ENCODE measurements at regions not wholly inside any gene's neighbourhood (a gene's known extent, or its start where the extent isn't known, plus 50 kb on each side); places are given as distances from the start of the nearest gene placed in this dataset.

DNA sequence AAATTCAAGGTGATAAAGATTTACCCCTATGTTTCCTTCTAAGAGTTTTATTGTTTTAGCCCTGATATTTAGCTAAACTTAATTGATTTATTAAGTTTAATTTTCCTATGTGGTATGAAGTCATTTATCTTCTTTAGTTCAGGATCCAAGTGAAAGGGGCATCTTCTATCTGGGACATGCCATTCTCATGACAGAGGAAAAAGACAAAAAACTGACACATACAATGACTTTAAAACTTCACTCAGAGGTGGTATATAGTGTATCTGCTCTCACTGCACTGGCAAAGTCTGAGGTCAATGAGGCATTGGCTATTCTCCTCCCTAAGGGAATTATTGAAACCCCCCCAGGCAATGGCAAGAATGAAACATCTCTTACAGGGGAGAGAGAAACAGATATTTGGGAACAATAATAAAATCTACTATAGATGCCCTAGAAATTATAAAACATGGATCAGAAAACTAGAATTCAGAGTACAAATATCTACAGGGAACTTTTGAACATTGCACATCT lies 237.4 kb downstream of the MYCN start:
- no peaks in the 10 kb centered on the region for H3K27me3 ChIP-seq (replicated peaks in 1 of 7)
- H3K4me1 ChIP-seq = peaks cover 0 to 3% (median 0%) of the 10 kb centered on the region in 6 donors
- TF ChIP-seq POLR2A (IDR thresholded peaks at IDR 0.05) = no peak
- TF ChIP-seq, protein P1, sequence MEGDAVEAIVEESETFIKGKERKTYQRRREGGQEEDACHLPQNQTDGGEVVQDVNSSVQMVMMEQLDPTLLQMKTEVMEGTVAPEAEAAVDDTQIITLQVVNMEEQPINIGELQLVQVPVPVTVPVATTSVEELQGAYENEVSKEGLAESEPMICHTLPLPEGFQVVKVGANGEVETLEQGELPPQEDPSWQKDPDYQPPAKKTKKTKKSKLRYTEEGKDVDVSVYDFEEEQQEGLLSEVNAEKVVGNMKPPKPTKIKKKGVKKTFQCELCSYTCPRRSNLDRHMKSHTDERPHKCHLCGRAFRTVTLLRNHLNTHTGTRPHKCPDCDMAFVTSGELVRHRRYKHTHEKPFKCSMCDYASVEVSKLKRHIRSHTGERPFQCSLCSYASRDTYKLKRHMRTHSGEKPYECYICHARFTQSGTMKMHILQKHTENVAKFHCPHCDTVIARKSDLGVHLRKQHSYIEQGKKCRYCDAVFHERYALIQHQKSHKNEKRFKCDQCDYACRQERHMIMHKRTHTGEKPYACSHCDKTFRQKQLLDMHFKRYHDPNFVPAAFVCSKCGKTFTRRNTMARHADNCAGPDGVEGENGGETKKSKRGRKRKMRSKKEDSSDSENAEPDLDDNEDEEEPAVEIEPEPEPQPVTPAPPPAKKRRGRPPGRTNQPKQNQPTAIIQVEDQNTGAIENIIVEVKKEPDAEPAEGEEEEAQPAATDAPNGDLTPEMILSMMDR (IDR thresholded peaks at IDR 0.05 in 8 of 11, conservative IDR thresholded peaks at IDR 0.05 in 3 of 11) = no peak
- no peak for TF ChIP-seq POLR2AphosphoS5 (IDR thresholded peaks at IDR 0.05)
- intact Hi-C loops (cut with DNase I; ENCODE audit: low total_unique reads) = no loop called here
- no peaks in the 10 kb centered on the region for H3K36me3 ChIP-seq
- no peak for DNase-seq
- no peak overlapping the region for H3K27ac ChIP-seq
- H3K4me3 ChIP-seq = no peak overlapping the region
- H3K9me3 ChIP-seq = no peaks in the 10 kb centered on the region

DNA sequence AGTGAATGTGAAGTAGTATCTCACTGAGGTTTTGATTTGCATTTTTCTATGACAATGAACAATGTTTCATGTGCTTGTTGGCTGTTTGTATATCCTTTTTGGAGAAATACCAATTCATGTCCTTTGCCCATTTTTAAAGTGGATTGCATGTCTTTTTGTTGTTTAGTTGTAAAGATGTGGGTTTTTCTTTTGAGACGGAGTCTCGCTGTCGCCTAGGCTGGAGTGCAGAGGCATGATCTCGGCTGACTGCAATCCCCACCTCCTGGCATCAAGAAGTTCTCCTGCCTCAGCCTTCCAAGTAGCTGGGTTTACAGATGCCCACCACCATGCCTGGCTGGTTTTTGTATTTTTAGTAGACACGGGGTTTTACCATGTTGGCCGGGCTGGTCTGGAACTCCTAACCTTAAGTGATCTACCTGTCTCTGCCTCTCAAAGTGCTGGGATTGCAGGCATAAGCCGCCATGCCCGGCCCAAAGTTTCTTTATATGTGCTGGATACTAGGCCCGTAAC lies 236.7 kb downstream of the MYCN start:
- TF ChIP-seq POLR2AphosphoS5 (IDR thresholded peaks at IDR 0.05) = no peak
- TF ChIP-seq, protein P1 (IDR thresholded peaks at IDR 0.05 in 8 of 11, conservative IDR thresholded peaks at IDR 0.05 in 3 of 11) = no peak
- no peak for TF ChIP-seq POLR2A (IDR thresholded peaks at IDR 0.05)
- Histone ChIP-seq H3K36me3 (no peaks in the 10 kb centered on the region), H3K9me3 (no peaks in the 10 kb centered on the region), H3K4me1 (peaks cover 0 to 3% (median 0%) of the 10 kb centered on the region in 6 donors), H3K4me3 (no peak overlapping the region), H3K27me3 (replicated peaks in 1 of 7) (no peaks in the 10 kb centered on the region), H3K27ac (no peak overlapping the region)
- 93 to 97% (median 96%) methylated on average over 9 of the region's 9 CpGs for WGBS, 5 donors
- intact Hi-C loops (cut with DNase I; ENCODE audit: low total_unique reads) = no loop called here
- no peak for DNase-seq

DNA sequence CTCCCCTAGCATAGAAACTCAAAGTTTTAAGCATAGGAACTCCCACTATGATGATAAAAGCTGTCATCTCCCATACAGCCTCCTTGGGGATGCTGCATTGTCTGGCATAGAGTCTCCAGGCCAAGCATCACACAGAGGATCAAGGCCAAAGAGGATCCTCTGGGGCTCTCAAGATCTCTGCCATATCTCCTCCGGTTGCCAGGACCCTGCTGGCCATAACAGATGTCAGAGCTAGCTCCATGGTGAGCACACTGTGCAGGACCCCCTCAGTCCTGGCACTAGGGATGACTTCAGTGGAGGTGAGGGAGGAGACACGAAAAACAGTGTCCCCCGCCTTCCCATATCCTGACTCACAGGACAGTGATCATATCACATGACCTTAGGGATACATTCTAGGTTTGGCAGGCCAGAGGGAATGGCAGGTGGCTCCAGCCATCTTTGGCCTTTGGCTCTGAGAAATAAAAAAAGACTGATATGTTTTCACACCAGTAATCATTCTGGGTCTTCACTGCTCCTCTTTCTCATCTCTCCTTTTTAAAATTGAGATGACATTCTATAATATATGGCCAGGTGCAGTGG lies 235.0 kb downstream of the MYCN start:
- Histone ChIP-seq H3K27ac (no peak overlapping the region), H3K4me3 (no peak overlapping the region), H3K36me3 (no peaks in the 10 kb centered on the region), H3K9me3 (no peaks in the 10 kb centered on the region), H3K4me1 (no peaks in the 10 kb centered on the region), H3K27me3 (replicated peaks in 1 of 7) (no peaks in the 10 kb centered on the region)
- no peak for DNase-seq
- 79 to 100% (median 83%) methylated on average over 2 to 3 of the region's 3 CpGs for WGBS, 5 donors
- TF ChIP-seq, protein P1 (IDR thresholded peaks at IDR 0.05 in 8 of 11, conservative IDR thresholded peaks at IDR 0.05 in 3 of 11) = no peak
- TF ChIP-seq POLR2AphosphoS5 (IDR thresholded peaks at IDR 0.05) = no peak
- TF ChIP-seq POLR2A (IDR thresholded peaks at IDR 0.05) = no peak
- intact Hi-C loops (cut with DNase I; ENCODE audit: low total_unique reads) = no loop called here

DNA sequence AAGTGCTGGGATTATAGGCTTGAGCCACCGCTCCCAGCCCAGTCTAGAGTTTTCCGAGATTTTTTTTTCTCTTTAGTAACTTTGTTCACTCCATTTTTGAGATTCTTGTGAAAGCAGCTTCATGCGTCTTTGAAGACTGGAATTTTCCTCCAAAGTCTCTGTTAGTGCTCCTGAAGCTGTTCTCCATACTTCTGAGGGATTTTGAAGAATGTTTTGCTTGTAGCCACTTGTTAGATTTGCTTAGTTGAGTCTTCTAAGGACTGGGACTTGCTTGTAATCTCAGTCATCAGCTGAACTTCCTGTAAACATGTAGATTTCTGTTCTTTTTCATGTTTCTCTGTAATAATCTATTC lies 234.3 kb downstream of the MYCN start:
- Histone ChIP-seq H3K36me3 (no peaks in the 10 kb centered on the region), H3K9me3 (no peaks in the 10 kb centered on the region), H3K4me1 (no peaks in the 10 kb centered on the region), H3K27ac (no peak overlapping the region), H3K4me3 (no peak overlapping the region), H3K27me3 (replicated peaks in 1 of 7) (no peaks in the 10 kb centered on the region)
- intact Hi-C loops (cut with DNase I; ENCODE audit: low total_unique reads) = no loop called here
- DNase-seq = no peak
- TF ChIP-seq, protein P1 (IDR thresholded peaks at IDR 0.05 in 8 of 11, conservative IDR thresholded peaks at IDR 0.05 in 3 of 11) = no peak
- no peak for TF ChIP-seq POLR2A (IDR thresholded peaks at IDR 0.05)
- no peak for TF ChIP-seq POLR2AphosphoS5 (IDR thresholded peaks at IDR 0.05)
- WGBS, 5 donors = 86 to 93% (median 89%) methylated on average over 3 of the region's 3 CpGs
